ENCODE measurements at regions not wholly inside any gene's neighbourhood (a gene's known extent, or its start where the extent isn't known, plus 50 kb on each side); places are given as distances from the start of the nearest gene placed in this dataset.

GRCh38 chr5:167460449-167461020 is 830.9 kb upstream of the WWC1 start:
- TF ChIP-seq HOMEZ (CRISPR knock-in tag; IDR thresholded peaks at IDR 0.05; ENCODE audit: low read depth) (no peak), CTCF (CRISPR knock-in tag; IDR thresholded peaks at IDR 0.05) (no peak), TMF1 (CRISPR knock-in tag; IDR thresholded peaks at IDR 0.05; ENCODE audit: low read depth) (no peak), HMG20B (CRISPR knock-in tag; conservative IDR thresholded peaks at IDR 0.05) (no peak), ZNF20 (CRISPR knock-in tag; IDR thresholded peaks at IDR 0.05) (no peak), MAFK (conservative IDR thresholded peaks at IDR 0.05 in 1 of 2, IDR thresholded peaks at IDR 0.05 in 1 of 2; ENCODE audit: low read length in 2 of 2) (no peak), RFX5 (IDR thresholded peaks at IDR 0.05; ENCODE audit: low read depth, low read length) (no peak), CBX5 (CRISPR knock-in tag; IDR thresholded peaks at IDR 0.05; ENCODE audit: borderline replicate concordance) (no peak), KDM1A (CRISPR knock-in tag; IDR thresholded peaks at IDR 0.05) (no peak), POLR2A (IDR thresholded peaks at IDR 0.05; ENCODE audit: insufficient read depth in 1 of 2, low read depth in 2 of 2, low read length in 2 of 2) (no peak), ZNF800 (CRISPR knock-in tag; IDR thresholded peaks at IDR 0.05) (no peak)
- TF ChIP-seq, protein P1, sequence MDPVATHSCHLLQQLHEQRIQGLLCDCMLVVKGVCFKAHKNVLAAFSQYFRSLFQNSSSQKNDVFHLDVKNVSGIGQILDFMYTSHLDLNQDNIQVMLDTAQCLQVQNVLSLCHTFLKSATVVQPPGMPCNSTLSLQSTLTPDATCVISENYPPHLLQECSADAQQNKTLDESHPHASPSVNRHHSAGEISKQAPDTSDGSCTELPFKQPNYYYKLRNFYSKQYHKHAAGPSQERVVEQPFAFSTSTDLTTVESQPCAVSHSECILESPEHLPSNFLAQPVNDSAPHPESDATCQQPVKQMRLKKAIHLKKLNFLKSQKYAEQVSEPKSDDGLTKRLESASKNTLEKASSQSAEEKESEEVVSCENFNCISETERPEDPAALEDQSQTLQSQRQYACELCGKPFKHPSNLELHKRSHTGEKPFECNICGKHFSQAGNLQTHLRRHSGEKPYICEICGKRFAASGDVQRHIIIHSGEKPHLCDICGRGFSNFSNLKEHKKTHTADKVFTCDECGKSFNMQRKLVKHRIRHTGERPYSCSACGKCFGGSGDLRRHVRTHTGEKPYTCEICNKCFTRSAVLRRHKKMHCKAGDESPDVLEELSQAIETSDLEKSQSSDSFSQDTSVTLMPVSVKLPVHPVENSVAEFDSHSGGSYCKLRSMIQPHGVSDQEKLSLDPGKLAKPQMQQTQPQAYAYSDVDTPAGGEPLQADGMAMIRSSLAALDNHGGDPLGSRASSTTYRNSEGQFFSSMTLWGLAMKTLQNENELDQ (CRISPR knock-in tag; IDR thresholded peaks at IDR 0.05; ENCODE audit: borderline replicate concordance): no peak
- TF ChIP-seq, protein P2, sequence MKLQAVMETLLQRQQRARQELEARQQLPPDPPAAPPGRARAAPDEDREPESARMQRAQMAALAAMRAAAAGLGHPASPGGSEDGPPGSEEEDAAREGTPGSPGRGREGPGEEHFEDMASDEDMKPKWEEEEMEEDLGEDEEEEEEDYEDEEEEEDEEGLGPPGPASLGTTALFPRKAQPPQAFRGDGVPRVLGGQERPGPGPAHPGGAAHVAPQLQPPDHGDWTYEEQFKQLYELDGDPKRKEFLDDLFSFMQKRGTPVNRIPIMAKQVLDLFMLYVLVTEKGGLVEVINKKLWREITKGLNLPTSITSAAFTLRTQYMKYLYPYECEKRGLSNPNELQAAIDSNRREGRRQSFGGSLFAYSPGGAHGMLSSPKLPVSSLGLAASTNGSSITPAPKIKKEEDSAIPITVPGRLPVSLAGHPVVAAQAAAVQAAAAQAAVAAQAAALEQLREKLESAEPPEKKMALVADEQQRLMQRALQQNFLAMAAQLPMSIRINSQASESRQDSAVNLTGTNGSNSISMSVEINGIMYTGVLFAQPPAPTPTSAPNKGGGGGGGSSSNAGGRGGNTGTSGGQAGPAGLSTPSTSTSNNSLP (IDR thresholded peaks at IDR 0.05; ENCODE audit: low read depth, low read length): no peak
- TF ChIP-seq, protein P3, sequence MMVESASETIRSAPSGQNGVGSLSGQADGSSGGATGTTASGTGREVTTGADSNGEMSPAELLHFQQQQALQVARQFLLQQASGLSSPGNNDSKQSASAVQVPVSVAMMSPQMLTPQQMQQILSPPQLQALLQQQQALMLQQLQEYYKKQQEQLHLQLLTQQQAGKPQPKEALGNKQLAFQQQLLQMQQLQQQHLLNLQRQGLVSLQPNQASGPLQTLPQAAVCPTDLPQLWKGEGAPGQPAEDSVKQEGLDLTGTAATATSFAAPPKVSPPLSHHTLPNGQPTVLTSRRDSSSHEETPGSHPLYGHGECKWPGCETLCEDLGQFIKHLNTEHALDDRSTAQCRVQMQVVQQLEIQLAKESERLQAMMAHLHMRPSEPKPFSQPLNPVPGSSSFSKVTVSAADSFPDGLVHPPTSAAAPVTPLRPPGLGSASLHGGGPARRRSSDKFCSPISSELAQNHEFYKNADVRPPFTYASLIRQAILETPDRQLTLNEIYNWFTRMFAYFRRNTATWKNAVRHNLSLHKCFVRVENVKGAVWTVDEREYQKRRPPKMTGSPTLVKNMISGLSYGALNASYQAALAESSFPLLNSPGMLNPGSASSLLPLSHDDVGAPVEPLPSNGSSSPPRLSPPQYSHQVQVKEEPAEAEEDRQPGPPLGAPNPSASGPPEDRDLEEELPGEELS (CRISPR knock-in tag; IDR thresholded peaks at IDR 0.05): no peak
